Right lung (tissue), 2 donors: ENCODE measurements at regions not wholly inside any gene's neighbourhood (a gene's known extent, or its start where the extent isn't known, plus 50 kb on each side); places are given as distances from the start of the nearest gene placed in this dataset.
"Not testable (repeated sequence)": the region's sequence is repeated elsewhere in the genome, so short reads cannot be mapped to it uniquely, and the experiment has no call there.

Experiments
- DNase-seq, 2 donors: peaks; one replicate each; pipeline ENCODE4 v3.0.0-alpha.2; 2013

DNA sequence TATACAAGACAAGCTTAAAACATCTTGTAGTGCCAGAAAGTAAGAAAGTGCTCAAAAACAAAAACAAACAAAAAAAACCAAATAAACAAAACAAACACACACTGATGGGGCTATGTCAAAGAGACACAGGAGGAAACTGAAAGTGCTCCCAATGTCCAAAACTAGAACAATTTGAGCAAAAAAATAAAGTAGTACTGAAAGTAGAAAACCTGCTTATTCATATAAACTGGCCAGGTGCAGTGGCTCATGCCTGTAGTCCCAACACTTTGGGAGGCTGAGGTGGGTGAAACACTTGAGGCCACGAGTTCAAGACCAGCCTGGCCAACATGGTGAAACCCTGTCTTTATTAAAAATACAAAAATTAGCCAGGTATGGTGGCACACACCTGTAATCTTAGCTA, 129.9 kb downstream of the GLUL start:
- DNase-seq, result no peak

DNA sequence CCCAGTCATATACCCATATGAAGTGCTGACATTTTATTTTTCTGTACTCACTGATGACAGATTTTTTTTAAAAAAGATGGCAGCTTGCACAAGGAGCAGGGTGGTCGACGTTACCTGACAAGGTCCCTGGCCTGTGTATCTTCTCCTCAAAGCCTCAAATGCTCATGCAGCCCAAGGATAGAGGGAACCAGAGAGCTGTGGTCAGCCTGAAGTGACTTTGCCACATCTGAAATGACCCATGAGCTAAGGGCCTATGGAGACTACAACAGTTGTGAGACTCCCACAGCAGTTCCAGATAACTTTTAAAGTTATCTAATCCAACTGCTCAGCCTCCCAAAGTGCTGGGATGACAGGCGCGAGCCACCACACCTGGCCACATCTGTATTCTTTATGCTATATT, 131.1 kb downstream of the GLUL start:
- DNase-seq, result no peak

GRCh38 chr1:182259968-182260367, 131.6 kb downstream of the GLUL start:
- no peak for DNase-seq

DNA sequence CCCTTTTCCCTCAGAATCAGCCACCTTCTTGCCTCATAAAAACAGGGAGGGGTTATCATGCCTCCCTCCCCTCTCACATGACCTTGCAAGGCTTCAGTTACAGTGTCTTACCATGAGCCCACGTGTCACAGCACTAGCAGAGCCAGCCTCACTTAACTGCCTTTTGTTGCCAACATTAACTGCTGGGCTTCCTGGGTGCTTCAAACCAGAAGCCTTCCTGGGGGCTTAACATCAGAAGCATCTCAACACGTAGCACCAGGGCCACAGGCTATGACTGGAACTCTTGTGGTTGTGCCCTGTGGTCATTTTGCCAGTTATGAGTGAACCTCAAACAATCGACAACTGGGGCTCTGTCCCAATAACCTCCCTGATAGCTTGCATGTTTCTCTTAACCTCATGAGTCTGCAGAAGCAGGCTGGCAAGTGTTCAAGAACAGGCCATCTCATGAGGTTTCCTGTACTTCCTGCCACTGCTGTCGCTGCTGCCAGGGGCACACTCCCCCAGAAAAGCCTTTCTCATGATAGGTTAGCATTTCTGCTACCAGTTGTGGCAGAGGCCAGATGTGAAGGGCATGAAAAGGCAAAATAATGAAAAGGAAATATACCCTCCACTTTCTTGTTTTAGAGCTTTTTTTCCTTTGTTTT, 132.2 kb downstream of the GLUL start:
- no peak for DNase-seq

DNA sequence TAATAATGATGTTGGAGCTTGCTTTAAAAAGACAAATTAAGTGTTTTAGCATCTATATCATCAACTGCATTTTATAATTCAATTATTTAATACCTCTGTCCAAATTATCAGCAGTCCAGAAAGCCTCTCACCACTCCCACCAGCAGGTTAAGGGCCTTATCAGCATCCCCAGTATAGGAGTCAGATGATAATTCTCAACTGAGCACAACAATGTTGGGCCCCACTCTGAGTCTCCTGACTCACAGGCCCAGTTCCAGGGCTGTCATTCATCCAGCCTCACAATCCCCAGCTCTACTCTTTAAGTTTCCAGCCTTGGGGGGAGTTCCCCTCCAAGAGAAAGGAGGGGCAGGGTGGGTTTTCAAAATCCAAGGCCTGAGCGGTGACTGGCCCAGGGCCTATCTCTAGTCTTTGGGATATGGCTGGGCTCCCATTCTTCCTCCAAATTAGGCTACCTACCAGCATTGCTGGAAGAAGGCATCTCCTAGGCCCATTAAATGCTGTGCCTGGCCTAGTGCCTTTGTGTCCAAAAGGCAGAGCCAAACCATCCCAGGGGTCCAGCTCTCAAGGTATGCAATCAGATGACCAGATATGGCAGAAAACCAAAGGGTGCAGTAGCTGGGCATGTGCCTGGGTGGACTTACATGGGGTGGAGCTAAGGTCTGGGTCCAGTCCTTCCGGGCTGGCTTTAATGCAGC, 134.1 kb downstream of the GLUL start:
- no peak for DNase-seq

- DNase-seq, result no peak
Observed at GRCh38 chr1:182256931-182257330, 134.7 kb downstream of the GLUL start.

GRCh38 chr1:182255494-182255893, 136.1 kb downstream of the GLUL start:
- DNase-seq, result no peak

DNA sequence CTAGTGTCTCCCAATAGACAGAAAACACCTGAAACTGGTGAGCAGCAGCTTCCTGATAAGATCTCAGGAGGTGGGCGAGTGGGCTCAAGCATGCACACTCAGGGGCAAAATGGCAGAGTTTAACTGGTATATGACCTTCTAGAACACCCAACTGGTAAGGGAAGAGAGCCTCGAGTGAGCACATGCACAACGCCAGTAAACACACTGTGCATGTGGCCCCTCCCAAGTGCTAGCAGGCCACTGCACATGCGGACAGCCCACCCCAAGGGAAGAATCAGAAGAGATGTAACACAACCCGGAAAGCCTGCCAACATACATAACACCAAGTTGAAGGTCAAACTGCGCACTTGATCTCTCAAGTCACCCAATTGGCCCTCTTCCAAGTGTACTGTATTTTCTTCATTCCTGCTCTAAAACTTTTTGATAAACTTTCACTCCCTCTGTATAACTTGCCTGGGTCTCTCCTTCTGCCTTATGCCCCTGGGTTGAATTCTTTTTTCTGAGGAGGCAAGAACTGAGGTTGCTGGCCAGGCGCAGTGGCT, 138.2 kb downstream of the GLUL start:
- no peak for DNase-seq

DNA sequence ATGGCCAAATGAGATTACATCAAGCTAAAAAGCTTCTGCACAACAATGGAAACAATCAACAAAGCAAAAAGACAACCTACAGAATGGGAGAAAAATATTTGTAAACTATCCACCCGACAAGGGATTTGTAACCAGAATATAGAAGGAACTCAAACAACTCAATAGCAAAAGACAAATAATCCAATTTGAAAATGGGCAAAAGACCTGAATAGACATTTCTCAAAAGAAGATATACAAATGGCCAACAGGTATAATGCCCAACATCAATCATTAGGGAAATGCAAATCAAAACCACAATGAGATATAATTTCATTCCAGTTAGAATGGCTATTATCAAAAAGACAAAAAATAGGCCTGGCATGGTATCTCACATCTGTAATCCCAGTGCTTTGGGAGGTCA, 140.0 kb downstream of the GLUL start:
- DNase-seq, result no peak

GRCh38 chr1:182249201-182249676, 142.4 kb downstream of the GLUL start:
- DNase-seq, result no peak

GRCh38 chr1:182248721-182249120, 142.9 kb downstream of the GLUL start:
- no peak for DNase-seq

GRCh38 chr1:182247813-182248212, 143.8 kb downstream of the GLUL start:
- not testable (repeated sequence) for DNase-seq

GRCh38 chr1:182246783-182247182, 144.8 kb downstream of the GLUL start:
- DNase-seq, result no peak

DNA sequence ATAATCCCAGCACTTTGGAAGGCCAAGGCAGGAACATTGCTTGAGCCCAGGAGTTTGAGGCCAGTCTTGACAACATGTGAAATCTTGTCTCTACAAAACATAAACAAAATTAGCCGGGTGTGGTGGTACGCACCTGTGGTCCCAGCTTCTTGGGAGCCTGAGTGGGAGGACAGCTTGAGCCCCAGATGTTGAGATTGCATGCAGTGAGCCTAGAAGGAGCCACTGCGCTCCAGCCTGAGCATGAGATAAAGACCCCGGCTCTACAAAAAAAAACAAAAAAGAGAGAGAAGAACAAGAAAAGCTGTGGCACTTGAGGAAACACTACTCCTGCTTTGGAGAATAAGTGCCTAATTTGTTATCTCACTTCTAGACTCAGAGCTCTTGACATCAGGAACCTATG, 146.6 kb downstream of the GLUL start:
- no peak for DNase-seq

- DNase-seq, result no peak
Observed at GRCh38 chr1:182244451-182244850, 147.1 kb downstream of the GLUL start.

GRCh38 chr1:182242641-182243040, 148.9 kb downstream of the GLUL start:
- no peak for DNase-seq

- no peak for DNase-seq
Observed at GRCh38 chr1:182240085-182240484, 151.5 kb downstream of the GLUL start.

GRCh38 chr1:182238421-182238820, 153.2 kb downstream of the GLUL start:
- DNase-seq, result no peak

GRCh38 chr1:182237329-182237728, 154.3 kb downstream of the GLUL start:
- DNase-seq, result no peak

- no peak for DNase-seq
Observed at GRCh38 chr1:182236651-182237077, 154.9 kb downstream of the GLUL start.

DNA sequence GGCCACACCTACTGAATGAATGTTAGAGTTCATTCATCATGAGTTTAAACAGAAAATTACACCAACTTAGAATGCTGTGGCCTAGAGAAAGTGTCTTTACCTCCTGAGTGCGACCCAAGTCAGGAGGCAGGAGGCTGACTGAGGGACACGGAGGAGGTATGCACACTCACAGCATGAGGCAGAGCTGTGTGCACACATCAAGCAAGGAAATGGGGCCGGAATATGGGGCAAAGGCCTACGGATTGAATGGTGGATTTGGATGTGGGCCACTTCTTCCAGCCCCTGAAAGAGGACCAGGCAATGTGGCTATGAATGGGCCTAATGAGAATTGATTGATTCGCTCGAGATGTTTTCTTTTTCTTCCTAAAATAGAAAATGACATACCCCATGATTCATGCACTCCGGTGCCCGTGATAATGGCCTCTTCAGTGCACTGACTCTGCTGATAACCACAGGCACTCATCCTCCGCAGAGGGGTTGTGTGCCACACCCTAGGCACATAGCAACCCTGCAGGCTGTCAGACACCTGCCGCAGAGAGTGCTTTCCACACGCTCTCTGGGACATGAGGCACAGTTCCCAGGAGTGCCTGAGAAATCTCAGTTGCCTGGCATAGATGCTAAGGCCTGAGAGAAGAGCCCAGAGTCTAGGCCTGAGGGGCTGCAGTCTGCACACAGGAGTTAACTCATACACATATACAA, 155.5 kb downstream of the GLUL start:
- no peak for DNase-seq

DNA sequence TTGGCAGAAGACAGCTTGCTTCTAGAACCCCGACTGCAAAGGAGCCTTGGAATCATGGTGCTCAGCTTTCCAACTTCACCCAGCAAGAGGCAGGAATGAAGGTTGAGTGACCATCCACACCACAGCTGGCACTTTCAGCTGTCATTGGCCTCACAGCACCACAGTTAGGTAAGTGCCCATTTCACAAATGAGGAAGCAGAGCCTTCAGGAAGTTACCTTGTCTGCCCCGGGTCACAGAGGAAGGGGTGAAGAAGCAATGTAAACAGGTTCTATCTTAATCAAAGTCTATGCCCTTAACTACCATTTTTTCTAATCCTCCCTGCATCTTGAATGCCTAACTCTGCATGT, 156.0 kb downstream of the GLUL start:
- DNase-seq, result no peak
